HepG2 (cell line): ENCODE measurements at regions not wholly inside any gene's neighbourhood (a gene's known extent, or its start where the extent isn't known, plus 50 kb on each side); places are given as distances from the start of the nearest gene placed in this dataset.

Experiments used
- ATAC-seq: fragments of 200-7000 bp; cut with Tn5 transposase; 3 replicates; pipeline ENCODE4 v1.9.1; 2020; ENCODE audit warnings: mild to moderate bottlenecking, moderate library complexity
- BruUV-seq: library from RNA; stranded (reverse); fragments of 400-500 nt; replicated peaks from 2 replicates; lab custom pipeline; 2021; lab: Mats Ljungman, UMichigan
- CTCF ChIA-PET: fragments of 300-600 bp; formaldehyde crosslinking; extraction: SDS; loops from one replicate; lab custom pipeline; 2021; ENCODE audit warnings: low total read pairs, inconsistent platforms, low intra/inter-chr PET ratio; lab: Yijun Ruan, JAX
- POLR2A ChIA-PET: fragments of 350-600 bp; sonication (Branson Sonifier 250); formaldehyde crosslinking; loops from one replicate; lab custom pipeline; 2020; ENCODE audit warnings: antibody characterized with exemption, inconsistent platforms; lab: Yijun Ruan, JAX
- DNase-seq: peaks from one replicate; pipeline ENCODE4 v3.0.0-alpha.2; 2015; ENCODE audit warnings: low spot score
- FAIRE-seq: peaks from 3 replicates; lab custom pipeline; 2011; peaks lifted over from hg19 to GRCh38; lab: Jason Lieb, UNC
- H2AFZ ChIP-seq: one replicate; pipeline ENCODE4 v1.6.1; 2011; ENCODE audit warnings: low read length, inconsistent platforms
- H3K27ac ChIP-seq: fragments of 300-600 bp; 3 replicates; pipeline ENCODE4 v1.8.0; 2011; ENCODE audit warnings: mixed run types, mild to moderate bottlenecking, mixed read lengths, low read length, inconsistent platforms; ENCODE audit not compliant: insufficient read depth; ENCODE audit errors: extremely low read length
- H3K27me3 ChIP-seq, 2 experiments: fragments of 200-600 bp in 1 of 2; 2 replicates in 1 of 2; 3 replicates in 1 of 2; pipeline versions ENCODE4 v1.6.0 to v1.8.0; 2011; ENCODE audit warnings: low read length in 2 of 2, mild to moderate bottlenecking in 2 of 2, moderate library complexity in 2 of 2, inconsistent platforms in 1 of 2; ENCODE audit not compliant: insufficient read depth in 2 of 2, control insufficient read depth in 1 of 2
- H3K36me3 ChIP-seq, 2 experiments: fragments of 200-600 bp in 1 of 2; replicated peaks in 1 of 2; 2 replicates in 1 of 2; 3 replicates in 1 of 2; pipeline versions ENCODE4 v1.5.1 to v1.8.0; 2011; ENCODE audit warnings: low read length in 2 of 2, inconsistent platforms in 1 of 2; ENCODE audit not compliant: insufficient read depth in 2 of 2, control insufficient read depth in 1 of 2
- H3K4me1 ChIP-seq: 2 replicates; pipeline ENCODE4 v1.5.1; 2012; ENCODE audit warnings: low read length, inconsistent platforms; ENCODE audit not compliant: insufficient read depth
- H3K4me2 ChIP-seq: 2 replicates; pipeline ENCODE4 v1.6.0; 2011; ENCODE audit warnings: low read depth, low read length, inconsistent platforms
- H3K4me3 ChIP-seq, 3 experiments: fragments of 200-600 bp in 1 of 3; sonication (generic), shearing (Covaris generic) in 1 of 3; replicated peaks in 1 of 3; 2 replicates each; pipeline ENCODE4 v1.5.1; 2011 to 2016; ENCODE audit warnings: low read length in 3 of 3, inconsistent platforms in 2 of 3, low read depth in 2 of 3, mild to moderate bottlenecking in 2 of 3, control low read depth in 1 of 3, mixed read lengths in 1 of 3; ENCODE audit not compliant: insufficient read depth in 1 of 3
- H3K79me2 ChIP-seq: one replicate; pipeline ENCODE4 v1.6.1; 2011; ENCODE audit warnings: low read length, inconsistent platforms; ENCODE audit not compliant: insufficient read depth
- H3K9ac ChIP-seq: 2 replicates; pipeline ENCODE4 v1.6.0; 2011; ENCODE audit warnings: mild to moderate bottlenecking, low read depth, low read length, inconsistent platforms; ENCODE audit not compliant: insufficient read depth
- H3K9me3 ChIP-seq: 2 replicates; pipeline ENCODE4 v1.5.1; 2012; ENCODE audit warnings: mild to moderate bottlenecking, low read length
- H4K20me1 ChIP-seq: 2 replicates; pipeline ENCODE4 v1.6.0; 2011; ENCODE audit warnings: inconsistent platforms, mild to moderate bottlenecking, low read length, moderate library complexity; ENCODE audit not compliant: insufficient read depth
- CENPX ChIP-seq: sonication (generic); formaldehyde crosslinking; IDR thresholded peaks from 2 replicates; pipeline ENCODE4 v1.9.0; 2021; ENCODE audit warnings: mild to moderate bottlenecking, missing genetic modification reagents, moderate library complexity
- RFXANK ChIP-seq: IDR thresholded peaks from 2 replicates; pipeline ENCODE4 v1.6.1; 2016
- whole genome bisulfite sequencing: methylation state at CpG from one replicate; pipeline ENCODE4 v1.1.6; 2017; ENCODE audit warnings: low lambda C conversion rate; 5-methylcytosine and 5-hydroxymethylcytosine counted together
- in situ Hi-C: cut with HindIII; loops from 2 replicates; pipeline ENCODE4 v1.10.0; 2017; ENCODE audit warnings: low pct_unique_long_range_greater_than_20kb; ENCODE audit not compliant: extremely low pct_ligation_motif_present
- intact Hi-C: fragments of 100-400 bp; cut with micrococcal nuclease; formaldehyde crosslinking; loops from one replicate; pipeline ENCODE4 v1.10.0; 2022; ENCODE audit not compliant: unreplicated experiment
- TF ChIP-seq, protein P1 (sequence below): sonication (generic); formaldehyde crosslinking; IDR thresholded peaks from 2 replicates; pipeline ENCODE4 v1.4.0; 2020; ENCODE audit warnings: missing genetic modification reagents
- TF ChIP-seq, protein P2 (sequence below): sonication (generic); formaldehyde crosslinking; conservative IDR thresholded peaks from 2 replicates; pipeline ENCODE4 v1.4.0; 2020; ENCODE audit warnings: missing genetic modification reagents

DNA sequence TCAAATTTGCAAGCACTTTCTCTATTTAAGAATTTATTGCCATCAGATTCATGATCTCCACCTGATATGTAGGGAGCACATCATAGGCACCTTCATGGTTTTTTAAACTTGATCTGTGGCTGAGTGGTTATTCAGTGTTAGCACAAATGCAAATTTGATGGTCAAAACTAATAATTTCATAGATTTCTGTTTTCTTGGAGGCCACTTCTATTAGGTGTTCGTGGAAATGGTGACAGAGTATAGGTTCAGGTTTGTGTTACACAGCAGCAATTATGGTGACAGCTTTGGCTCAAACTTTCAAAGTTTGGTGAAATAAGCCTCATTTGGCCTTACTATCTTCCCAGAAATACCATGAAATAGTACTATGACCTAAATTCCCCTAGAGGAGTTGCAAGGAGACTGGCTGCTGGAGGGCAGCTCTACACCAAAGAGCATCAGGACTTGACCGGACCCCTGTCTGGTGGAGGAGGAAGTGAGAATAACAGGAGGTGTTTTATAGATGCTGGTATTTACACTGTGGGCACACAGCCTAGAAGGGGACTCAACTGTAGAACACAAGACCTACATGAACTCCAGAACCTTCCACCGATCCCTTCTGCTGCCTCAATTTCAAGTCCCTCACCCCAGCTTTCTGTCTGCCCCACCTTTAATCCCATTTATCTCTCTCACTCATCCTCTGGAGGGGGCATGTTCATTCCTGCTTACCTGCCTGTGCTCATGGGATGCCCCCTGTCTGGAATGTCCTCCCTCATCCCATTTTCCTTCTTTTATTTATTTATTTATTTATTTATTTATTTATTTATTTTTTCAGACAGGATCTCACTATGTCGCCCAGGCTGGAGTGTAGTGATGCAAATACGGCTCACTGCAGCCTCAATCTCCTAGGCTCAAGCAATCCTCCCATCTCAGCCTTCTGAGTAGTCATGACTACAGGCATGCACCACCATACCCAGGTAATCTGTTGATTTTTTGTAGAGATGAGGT is 132.9 kb upstream of the SIX2 start (continued):
- TF ChIP-seq, protein P1, sequence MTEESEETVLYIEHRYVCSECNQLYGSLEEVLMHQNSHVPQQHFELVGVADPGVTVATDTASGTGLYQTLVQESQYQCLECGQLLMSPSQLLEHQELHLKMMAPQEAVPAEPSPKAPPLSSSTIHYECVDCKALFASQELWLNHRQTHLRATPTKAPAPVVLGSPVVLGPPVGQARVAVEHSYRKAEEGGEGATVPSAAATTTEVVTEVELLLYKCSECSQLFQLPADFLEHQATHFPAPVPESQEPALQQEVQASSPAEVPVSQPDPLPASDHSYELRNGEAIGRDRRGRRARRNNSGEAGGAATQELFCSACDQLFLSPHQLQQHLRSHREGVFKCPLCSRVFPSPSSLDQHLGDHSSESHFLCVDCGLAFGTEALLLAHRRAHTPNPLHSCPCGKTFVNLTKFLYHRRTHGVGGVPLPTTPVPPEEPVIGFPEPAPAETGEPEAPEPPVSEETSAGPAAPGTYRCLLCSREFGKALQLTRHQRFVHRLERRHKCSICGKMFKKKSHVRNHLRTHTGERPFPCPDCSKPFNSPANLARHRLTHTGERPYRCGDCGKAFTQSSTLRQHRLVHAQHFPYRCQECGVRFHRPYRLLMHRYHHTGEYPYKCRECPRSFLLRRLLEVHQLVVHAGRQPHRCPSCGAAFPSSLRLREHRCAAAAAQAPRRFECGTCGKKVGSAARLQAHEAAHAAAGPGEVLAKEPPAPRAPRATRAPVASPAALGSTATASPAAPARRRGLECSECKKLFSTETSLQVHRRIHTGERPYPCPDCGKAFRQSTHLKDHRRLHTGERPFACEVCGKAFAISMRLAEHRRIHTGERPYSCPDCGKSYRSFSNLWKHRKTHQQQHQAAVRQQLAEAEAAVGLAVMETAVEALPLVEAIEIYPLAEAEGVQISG: no peak
- TF ChIP-seq, protein P2, sequence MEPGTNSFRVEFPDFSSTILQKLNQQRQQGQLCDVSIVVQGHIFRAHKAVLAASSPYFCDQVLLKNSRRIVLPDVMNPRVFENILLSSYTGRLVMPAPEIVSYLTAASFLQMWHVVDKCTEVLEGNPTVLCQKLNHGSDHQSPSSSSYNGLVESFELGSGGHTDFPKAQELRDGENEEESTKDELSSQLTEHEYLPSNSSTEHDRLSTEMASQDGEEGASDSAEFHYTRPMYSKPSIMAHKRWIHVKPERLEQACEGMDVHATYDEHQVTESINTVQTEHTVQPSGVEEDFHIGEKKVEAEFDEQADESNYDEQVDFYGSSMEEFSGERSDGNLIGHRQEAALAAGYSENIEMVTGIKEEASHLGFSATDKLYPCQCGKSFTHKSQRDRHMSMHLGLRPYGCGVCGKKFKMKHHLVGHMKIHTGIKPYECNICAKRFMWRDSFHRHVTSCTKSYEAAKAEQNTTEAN (CRISPR knock-in tag): no peak
- no peak for TF ChIP-seq RFXANK (CRISPR knock-in tag)

DNA sequence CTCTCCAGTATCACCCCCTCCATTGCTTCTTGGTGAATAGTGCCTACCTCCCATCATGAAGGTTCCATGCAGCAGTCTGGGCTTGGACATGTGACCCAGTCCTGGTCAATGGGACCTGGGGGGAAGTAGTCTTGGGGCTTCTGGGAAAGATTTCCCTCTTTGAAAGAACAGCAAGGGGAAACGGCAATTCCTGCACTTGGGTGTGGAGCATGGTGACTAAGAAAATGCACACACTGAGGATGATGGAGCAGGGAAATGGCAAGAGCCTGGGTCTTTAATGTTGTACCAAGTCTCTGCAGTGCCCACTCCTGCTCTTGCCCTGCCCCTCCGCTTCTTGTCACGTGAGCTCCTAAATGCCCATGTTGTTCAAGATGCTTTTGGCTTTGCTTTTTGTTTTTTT is 131.4 kb upstream of the SIX2 start:
- in situ Hi-C loops: no loop called here
- no peaks in the 10 kb centered on the region for H3K9me3 ChIP-seq
- H3K27me3 ChIP-seq: peaks cover 0 to 11% of the 10 kb centered on the region in 2 experiments; a peak in 3 of 5 replicates
- ChIA-PET POLR2A (no interaction called here), CTCF (no interaction called here)
- H3K9ac ChIP-seq: no peak overlapping the region
- no peak overlapping the region for H3K27ac ChIP-seq
- DNase-seq (no peak), ATAC-seq (no peak), FAIRE-seq (no peak)
- no TSS peak for BruUV-seq
- H3K4me1 ChIP-seq: no peaks in the 10 kb centered on the region
- H3K4me3 ChIP-seq: no peak overlapping the region
- 35% methylated on average over 3 of the region's 3 CpGs for WGBS
- H2AFZ ChIP-seq: no peak overlapping the region
- H4K20me1 ChIP-seq: no peaks in the 10 kb centered on the region
- H3K79me2 ChIP-seq: no peaks in the 10 kb centered on the region
- intact Hi-C loops: no loop called here
- no peak for TF ChIP-seq CENPX (CRISPR knock-in tag)
- H3K4me2 ChIP-seq: no peak overlapping the region
- no peaks in the 10 kb centered on the region for H3K36me3 ChIP-seq
